GM21515 (cell line): ENCODE measurements at regions not wholly inside any gene's neighbourhood (a gene's known extent, or its start where the extent isn't known, plus 50 kb on each side); places are given as distances from the start of the nearest gene placed in this dataset.
"Not testable (repeated sequence)": the region's sequence is repeated elsewhere in the genome, so short reads cannot be mapped to it uniquely, and the experiment has no call there.

ENCODE experiments used
- ATAC-seq: cut with Tn5 transposase; IDR thresholded peaks from one replicate; pipeline ENCODE4 v1.9.1; 2021; ENCODE audit not compliant: unreplicated experiment

GRCh38 chr2:215863687-215864086 lies 149.7 kb downstream of the MREG start:
- ATAC-seq, result no peak

DNA sequence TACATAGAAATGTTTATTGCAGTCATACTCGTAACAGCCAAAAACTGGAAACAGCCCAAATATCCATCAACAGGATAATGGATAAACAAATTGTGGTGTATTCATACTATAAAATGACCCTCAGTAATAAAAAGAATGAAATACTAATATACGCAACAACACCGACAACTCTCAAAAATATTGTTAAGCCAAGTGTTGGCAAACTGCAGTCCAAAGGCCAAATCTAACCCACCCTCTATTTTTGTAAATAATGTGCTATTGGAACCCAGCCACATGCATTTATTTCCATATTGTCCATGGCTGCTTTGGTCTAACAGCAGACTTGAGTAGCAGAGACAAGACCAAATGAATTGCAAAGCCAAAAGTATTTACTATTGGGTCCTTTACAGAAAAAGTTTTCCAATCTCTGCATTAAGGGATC lies 151.0 kb downstream of the MREG start:
- ATAC-seq, result no peak

GRCh38 chr2:215861607-215862350 lies 151.6 kb downstream of the MREG start:
- ATAC-seq, result no peak

DNA sequence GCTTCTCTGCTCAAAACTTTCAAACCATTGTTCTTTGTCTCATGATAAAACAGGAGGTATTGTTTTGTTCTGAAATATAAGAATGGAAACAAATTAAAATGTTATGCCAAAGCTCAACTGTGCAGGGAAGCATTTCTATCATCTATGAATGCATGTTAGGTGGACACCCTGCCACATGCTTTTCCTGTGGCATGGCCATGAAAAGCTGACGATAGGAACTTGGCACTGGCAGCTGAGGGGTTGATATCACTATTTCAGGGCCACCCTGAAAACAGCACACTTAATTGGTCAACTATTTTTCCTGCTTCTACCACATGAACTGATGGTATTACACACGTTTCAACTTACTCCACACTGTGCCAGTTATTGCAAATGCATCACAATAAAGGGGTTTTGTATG lies 157.3 kb downstream of the MREG start:
- ATAC-seq, result no peak

DNA sequence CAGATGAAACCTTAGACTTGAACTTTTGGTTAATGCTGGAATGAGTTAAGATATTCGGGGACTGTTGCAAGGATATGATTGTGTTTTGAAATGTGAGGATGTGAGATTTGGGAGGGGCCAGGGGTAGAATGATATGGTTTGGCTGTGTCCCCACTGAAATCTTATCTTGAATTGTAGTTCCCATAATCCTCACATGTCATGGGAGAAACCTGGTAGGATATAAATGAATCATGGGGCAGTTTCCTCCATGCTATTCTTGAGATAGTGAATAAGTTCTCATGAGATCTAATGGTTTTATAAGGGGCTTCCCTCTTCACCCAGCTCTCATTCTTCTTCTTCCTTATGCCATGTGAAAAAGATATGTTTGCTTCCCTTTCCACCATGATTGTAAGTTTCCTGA lies 158.0 kb downstream of the MREG start:
- ATAC-seq, result not testable (repeated sequence)

DNA sequence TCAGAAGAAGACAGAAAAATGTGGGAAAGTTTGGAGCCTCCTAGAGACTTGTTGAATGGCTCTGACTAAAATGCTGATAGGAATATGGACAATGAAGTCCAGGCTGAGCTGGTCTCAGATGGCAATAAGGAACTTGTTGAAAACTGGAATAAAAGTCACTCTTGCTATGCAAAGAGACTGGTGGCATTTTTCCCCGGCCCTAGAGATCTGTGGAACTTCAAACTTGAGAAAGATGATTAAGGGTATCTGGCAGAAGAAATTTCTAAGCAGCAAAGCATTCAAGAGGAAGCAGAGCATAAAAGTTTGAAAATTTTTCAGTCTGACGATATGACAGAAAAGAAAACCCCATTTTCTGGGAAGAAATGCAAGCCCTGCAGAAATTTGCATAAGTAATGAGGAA lies 159.3 kb downstream of the MREG start:
- no peak for ATAC-seq

GRCh38 chr2:215851696-215852095 lies 161.7 kb downstream of the MREG start:
- no peak for ATAC-seq

GRCh38 chr2:215851082-215851481 lies 162.3 kb downstream of the MREG start:
- ATAC-seq, result no peak

- no peak for ATAC-seq
These were observed 163.0 kb downstream of the MREG start for GRCh38 chr2:215850380-215850779.

DNA sequence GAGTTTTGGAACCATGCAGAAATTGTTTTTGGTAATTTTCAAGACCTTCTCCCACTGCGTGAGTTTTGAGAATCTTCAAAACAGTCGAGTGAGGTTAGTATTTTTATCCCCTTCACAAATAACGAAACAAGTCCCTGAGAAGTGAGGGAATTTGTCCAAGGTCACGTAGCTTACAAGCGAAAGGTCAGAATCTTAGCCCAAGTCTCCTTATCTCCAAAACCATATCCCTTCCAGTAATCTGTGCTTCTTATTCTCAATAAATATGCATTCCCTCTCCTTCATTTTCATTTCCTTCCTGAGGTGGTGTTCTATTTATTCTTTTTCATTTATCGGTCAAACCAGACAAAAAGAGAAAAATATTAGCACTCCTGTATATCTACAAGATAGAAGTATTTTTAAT lies 163.6 kb downstream of the MREG start:
- ATAC-seq, result no peak

GRCh38 chr2:215848698-215849097 lies 164.7 kb downstream of the MREG start:
- ATAC-seq, result no peak

GRCh38 chr2:215848146-215848545 lies 165.2 kb downstream of the MREG start:
- no peak for ATAC-seq

GRCh38 chr2:215847718-215848117 lies 165.6 kb downstream of the MREG start:
- ATAC-seq, result no peak

DNA sequence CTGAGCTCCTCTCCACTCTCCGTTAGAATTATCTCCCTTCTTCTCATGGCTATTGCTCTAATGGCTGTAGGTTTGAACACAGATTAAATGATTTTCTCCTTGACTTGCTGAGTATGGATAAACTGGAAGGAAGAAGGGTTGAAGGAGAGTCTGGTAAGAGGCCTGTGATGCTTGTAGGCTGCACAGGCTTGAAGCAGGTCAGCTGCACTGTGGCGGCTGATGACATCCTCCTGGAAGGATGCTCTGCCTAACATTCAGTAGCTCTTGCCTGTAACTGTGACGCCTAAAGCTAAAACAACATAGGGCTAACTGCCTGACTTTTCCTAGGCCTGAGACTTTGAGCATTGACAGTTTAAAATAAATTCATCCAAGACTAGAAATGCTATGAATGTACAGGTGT lies 166.3 kb downstream of the MREG start:
- no peak for ATAC-seq

GRCh38 chr2:215845839-215846586 lies 167.3 kb downstream of the MREG start:
- peak; percentile 65 for ATAC-seq

DNA sequence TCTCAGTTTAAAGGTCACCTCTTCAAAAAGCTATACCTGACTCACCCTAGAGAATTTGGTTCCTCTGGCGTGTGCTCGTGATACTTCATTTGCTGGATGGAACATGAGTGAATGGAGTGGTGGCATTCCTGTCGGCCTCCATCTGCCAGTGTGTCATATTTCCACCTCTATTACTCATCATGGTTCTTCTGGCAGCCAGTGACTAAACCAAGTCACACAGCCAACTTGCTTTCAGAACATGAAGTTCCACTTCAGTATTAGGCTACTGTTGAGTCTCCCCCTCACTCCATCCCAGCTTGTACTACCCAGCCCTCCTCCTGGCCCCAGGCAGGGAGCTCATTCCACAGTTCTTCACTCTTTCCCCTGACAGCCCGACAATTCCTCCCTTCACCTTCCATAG lies 169.8 kb downstream of the MREG start:
- no peak for ATAC-seq

DNA sequence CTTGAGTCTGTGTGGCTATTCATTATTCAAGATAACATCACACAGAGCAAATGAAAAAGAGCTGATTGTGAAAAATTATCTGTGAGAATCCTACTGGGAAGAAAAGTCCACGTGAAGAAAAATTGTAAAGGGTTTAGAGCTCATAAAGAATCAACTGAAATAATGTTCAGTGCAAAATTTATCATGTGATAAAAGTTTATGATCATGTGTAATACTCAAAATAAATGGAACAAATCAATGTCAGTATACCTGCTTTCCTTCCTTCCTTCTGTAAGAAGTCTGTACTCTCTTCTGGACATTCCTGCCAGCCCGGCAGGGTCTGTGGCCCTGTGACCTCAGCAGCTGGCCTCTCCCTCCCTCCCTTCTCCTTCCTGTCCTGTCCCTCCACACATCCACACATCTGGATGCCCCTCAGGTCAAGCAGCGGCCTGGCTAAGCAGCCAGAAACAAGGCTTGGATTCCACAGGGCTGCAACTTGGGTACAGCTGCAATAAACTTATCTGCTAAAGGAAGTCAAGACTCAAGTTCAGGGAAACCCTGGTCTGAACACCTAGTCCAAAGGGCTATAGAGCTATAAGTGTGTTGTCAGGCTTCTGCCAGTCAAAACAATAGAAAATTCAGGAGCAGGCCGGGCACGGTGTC lies 172.1 kb downstream of the MREG start:
- ATAC-seq, result no peak

DNA sequence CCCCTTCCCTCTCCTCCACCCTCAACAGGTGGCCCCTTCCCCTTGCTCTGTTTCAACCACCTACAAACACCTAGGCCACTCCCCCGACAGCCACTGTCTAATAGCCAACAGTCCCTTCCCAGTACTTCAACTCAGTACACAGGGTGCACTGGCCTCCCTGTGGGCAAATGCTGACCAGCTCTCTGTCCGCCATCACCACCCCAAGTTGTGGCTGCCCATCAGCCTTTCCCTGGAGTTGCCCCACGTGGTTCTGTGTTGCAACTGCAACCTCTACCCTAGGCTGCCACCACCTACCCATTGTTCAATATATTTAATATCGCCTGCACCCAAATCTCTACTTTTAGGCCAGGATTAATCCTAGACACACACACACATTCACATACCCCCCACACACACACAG lies 173.5 kb downstream of the MREG start:
- ATAC-seq, result no peak

- ATAC-seq, result no peak
These were observed 174.0 kb downstream of the MREG start for GRCh38 chr2:215839309-215839708.

DNA sequence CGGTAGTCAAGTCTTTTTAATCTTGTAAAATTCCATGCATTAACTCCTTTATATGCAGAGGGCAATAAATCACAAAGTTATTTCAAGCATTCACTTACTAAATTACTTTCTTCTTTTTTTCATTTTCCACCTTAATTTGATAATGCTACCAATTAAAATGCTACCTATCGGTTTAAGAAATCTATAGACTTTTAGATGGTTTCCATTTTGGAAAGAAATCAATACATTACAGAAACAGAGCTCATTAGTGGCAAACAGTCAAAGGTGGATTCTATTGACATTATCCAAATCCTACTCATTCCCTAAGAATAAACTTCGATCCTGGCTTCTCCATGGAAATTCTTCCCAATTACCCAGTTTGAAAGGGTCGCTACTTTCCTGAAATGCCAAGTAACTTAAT lies 176.5 kb downstream of the MREG start:
- ATAC-seq, result no peak

- no peak for ATAC-seq
These were observed 177.7 kb downstream of the MREG start for GRCh38 chr2:215835657-215836056.

DNA sequence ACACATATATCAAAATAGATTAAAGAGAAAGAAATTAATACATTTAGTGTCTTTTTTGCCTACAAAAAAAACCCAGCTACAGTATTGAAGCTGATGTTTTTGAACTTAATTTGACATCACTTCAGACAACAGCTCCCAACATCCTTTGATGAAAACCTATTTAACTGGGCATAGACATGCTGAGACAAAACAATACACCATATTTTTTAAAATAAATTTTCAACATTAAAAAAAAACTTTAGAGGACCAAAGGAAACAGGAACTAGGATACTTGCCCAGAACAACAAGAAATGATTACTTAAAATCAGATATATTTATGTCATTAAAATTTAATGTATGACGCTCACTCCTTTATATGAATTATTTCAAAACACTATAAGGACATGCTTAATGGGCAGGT lies 178.1 kb downstream of the MREG start:
- no peak for ATAC-seq
